Fibroblast of lung (primary cell): ENCODE measurements at regions not wholly inside any gene's neighbourhood (a gene's known extent, or its start where the extent isn't known, plus 50 kb on each side); places are given as distances from the start of the nearest gene placed in this dataset.

Experiments
- EZH2 ChIP-seq: IDR thresholded peaks from 2 replicates; pipeline ENCODE4 v1.5.1; 2012; ENCODE audit warnings: low read length, control low read depth, mild to moderate bottlenecking; ENCODE audit errors: missing control alignments
- TF ChIP-seq, protein P1 (sequence below), 2 donors: IDR thresholded peaks in 1 of 2; conservative IDR thresholded peaks in 1 of 2; 1 replicate in 1 of 2; 2 replicates in 1 of 2; pipeline ENCODE4 v1.5.1; 2011 to 2012; ENCODE audit warnings: low read length in 2 of 2, control low read depth in 1 of 2, inconsistent platforms in 1 of 2, low read depth in 1 of 2, mild to moderate bottlenecking in 1 of 2

DNA sequence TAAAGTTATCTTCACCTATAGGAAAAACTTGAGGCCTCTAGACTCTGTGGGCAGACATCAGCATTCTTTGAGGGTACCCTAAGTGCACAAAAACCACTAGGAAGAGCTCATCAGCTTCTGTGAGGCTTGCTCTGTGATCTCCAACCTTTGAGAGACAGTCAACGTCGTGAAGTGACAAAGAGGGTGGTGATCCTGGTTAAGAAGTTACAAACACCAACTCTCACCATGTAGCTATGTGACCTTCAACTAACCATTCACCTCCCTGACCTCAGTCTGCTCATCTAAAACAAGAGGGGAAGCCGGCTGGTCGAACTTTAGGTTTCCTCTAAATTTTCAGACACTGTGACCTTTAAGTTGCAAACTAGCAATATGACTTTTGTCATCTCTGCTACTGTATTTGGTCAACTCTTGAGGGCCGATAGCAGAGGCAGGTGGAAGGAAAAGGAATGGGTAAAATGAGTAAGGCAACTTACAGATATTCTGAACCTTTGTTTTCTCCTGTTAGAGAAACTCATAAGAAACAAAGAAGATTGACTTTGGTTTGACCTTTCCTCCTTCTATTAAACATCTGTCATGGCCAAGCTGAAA lies 103.2 kb upstream of the PARP11 start:
- TF ChIP-seq, protein P1, sequence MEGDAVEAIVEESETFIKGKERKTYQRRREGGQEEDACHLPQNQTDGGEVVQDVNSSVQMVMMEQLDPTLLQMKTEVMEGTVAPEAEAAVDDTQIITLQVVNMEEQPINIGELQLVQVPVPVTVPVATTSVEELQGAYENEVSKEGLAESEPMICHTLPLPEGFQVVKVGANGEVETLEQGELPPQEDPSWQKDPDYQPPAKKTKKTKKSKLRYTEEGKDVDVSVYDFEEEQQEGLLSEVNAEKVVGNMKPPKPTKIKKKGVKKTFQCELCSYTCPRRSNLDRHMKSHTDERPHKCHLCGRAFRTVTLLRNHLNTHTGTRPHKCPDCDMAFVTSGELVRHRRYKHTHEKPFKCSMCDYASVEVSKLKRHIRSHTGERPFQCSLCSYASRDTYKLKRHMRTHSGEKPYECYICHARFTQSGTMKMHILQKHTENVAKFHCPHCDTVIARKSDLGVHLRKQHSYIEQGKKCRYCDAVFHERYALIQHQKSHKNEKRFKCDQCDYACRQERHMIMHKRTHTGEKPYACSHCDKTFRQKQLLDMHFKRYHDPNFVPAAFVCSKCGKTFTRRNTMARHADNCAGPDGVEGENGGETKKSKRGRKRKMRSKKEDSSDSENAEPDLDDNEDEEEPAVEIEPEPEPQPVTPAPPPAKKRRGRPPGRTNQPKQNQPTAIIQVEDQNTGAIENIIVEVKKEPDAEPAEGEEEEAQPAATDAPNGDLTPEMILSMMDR (conservative IDR thresholded peaks at IDR 0.05 in 1 of 2, IDR thresholded peaks at IDR 0.05 in 1 of 2; ENCODE audit: low read depth in 1 of 2, low read length in 2 of 2) = no peak
- TF ChIP-seq EZH2 = no peak
